ENCODE measurements at regions not wholly inside any gene's neighbourhood (a gene's known extent, or its start where the extent isn't known, plus 50 kb on each side); places are given as distances from the start of the nearest gene placed in this dataset.
"Not testable (repeated sequence)": the region's sequence is repeated elsewhere in the genome, so short reads cannot be mapped to it uniquely, and the experiment has no call there.

DNA sequence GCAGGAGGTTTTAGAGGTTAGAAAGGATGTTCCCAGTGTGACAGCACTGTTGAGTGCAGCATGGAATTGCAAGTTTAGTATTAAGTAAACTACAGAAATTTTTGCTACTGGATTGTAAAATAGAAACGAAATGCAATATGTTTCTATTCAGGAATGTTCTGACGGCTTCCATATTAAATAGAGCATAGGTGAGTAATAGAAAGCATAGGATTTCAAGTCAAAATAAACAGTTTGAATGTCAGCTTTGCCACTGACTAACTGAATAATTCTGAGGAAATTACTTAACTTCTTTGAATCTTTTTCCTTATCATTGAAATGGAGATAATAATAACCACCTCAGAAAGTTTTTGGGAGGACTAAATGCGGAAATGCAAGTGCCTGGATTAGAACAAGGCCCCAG, 331.9 kb upstream of the GK2 start:
- DNase-seq, result no peak

- no peak for DNase-seq
These were observed 315.5 kb upstream of the GK2 start for GRCh38 chr4:79723507-79723906.

DNA sequence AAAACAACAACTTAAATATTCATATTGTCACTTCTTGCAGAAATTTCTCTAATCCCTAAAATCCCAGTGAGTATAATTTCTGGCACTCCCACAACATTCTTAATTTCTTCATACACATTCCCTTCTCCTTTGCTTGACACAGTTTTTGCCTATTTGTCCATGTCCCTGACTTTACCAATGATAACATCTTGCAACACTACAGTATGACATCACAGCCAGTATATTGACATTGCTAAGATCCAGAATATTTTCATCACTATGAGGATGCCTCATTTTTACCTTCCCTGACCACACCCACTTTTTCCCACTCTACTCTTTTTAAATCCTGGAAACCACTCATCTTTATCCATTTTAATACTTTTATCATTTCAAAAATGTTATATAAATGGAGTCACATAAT, 292.3 kb upstream of the GK2 start:
- DNase-seq, result no peak

GRCh38 chr4:79697444-79697843, 289.4 kb upstream of the GK2 start:
- DNase-seq, result no peak

GRCh38 chr4:79696534-79696933, 288.5 kb upstream of the GK2 start:
- DNase-seq, result not testable (repeated sequence)

DNA sequence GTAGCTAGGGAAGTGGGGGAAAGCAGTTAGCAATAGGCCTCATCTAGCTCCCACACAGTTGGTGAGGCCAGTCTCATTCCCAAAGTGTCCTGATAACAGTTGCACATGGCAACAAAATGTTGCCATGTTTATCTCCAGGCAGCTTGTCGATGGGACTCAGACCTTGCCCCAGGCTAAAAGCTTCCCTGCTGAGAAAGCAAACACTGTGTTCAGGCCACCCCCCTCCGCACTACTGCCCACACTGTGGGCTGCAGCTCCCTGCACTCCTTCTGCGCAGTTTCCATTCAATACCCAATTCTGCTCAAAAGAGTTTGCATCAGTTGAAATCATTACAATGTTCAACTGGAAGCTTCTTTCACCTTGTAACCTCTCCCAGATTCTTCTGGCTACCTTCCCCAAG, 287.8 kb upstream of the GK2 start:
- no peak for DNase-seq

- DNase-seq, result no peak
These were observed 281.7 kb upstream of the GK2 start for GRCh38 chr4:79689740-79690139.

- DNase-seq, result no peak
These were observed 280.7 kb upstream of the GK2 start for GRCh38 chr4:79688691-79689090.

DNA sequence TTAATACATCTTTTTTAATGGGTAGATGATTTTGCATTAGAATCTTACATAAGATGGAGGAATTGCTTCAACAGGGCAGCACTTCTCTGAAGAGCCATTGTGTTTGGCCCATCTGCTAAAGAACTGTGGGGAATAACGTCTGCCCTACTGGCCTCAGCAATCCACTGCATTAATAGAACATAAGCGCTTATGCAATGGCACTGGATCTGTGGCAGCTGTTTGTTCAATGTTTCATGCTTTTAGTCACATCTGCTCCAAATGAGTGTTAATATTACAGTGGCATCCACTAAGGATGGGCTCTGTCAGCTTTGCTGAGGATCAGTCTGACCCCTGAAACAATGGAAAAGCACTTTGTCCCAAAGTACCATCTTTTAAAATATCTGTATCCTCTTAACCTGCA, 279.0 kb upstream of the GK2 start:
- DNase-seq, result no peak

GRCh38 chr4:79685542-79685941, 277.5 kb upstream of the GK2 start:
- no peak for DNase-seq

- no peak for DNase-seq
These were observed 276.5 kb upstream of the GK2 start for GRCh38 chr4:79684516-79684915.

DNA sequence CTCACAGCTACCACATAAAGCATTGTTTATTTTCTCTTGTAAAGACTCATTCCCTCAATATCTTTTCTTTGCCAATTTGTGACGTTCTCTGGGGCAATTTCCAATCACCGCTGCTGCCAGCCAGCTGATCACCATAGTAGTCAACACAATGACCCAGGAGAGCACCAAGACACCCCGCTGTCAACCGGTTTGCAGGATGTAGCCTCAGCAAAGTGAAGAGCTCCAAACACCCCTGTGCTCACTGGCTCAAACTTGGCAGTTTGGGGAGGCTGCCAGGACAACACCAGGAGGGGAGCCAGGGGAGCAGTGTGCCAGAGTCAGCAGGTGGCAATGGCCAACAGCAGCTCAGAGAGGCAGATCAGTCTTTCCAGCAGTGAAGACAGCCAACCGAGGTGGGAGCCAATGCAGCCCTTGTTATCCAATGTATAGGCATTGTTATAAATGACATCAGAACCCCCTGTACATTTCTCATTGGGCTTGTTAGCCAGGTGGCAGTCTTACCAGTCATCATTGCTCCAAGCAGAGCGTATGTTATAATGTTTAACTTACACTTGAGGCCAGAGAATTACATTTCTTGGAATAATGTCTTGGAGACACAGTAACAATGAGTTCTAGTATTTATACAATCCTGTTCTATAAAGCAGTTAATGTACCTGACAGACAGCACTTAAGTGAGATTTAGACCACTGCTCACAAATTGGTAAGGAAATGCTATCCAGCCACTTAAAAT, 274.9 kb upstream of the GK2 start:
- DNase-seq, result no peak

GRCh38 chr4:79682161-79682560, 274.1 kb upstream of the GK2 start:
- no peak for DNase-seq

DNA sequence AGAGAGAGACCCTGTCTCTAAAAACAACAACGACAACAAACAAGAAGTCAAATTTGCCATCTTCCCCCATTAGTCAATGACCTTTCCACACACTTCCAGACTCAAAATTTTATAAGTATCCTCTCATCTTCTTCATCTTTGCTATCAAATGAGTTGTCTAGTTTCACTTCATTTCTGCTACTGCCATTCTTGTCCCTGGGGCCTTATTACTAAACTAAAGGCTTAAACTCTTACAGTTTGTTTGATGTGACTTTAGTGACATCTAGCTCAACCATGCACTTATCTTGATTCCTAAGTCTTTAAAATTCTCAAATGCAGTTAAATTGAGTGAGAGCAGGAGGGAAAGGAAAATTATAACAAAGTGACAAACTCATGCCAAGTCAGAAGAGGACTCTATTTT, 271.8 kb upstream of the GK2 start:
- no peak for DNase-seq

DNA sequence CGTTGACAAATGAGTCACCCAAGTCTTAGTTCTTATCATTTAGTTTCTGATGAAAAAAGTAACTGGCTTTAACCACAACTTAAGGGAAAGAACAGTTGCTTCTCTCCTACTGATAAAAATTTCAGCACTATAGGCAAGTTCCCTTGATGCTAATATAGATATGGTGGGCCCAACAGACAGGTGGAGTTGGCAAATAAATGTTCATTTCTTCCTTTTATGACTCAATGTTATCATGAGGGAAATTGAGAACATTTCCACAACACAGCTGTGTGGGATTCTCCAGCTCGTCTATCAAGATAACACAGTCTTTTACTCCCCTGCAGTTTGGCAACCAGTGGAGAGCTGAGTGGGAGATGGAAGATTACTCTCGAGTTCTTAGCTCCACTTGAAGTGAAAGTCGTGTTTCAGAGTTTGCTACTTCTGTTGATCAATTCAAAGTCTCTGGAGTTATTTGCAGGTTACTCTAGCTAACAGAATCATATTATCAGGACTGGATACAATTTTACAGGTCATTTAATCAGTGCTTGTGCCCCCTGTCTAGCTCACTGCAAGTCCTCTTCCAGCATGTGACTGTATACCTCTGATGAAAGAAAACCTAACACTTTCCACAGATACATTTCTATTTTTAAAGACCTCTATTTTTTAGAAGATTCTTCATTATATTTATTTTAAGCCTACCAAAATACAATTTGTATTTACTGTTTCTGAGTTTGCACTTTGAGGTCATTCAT, 270.6 kb upstream of the GK2 start:
- DNase-seq, result peak; percentile 36

- no peak for DNase-seq
These were observed 268.7 kb upstream of the GK2 start for GRCh38 chr4:79676705-79677104.

DNA sequence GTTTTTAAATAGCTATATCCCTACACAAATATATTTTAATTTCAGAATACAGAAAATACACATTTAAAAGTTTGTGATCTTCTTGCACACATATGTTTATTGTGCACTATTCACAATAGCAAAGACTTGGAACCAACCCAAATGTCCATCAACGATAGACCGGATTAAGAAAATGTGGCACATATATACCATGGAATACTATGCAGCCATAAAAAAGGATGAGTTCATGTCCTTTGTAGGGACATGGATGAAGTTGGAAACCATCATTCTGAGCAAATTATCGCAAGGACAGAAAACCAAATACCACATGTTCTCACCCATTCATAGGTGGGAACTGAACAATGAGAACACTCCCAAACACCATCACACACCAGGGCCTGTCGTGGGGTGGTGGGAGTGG, 266.9 kb upstream of the GK2 start:
- DNase-seq, result not testable (repeated sequence)

DNA sequence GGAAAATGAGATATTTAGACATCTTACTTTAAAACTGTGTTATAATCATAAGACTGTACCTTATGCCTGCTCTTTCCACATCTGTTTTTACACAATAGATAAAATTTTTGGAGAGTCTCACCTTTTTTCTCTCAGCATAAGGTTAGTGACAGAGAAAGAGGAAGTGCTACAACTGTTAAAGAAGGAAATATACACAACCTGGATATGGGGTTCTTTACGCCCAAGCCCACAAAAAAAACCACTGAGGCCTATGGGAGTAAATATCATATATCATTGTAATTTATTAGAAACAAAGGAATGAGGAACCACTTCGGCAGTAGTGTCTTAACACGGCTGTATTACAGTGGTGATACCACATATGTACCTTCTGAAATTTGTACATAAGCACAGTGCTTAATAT, 265.9 kb upstream of the GK2 start:
- no peak for DNase-seq

GRCh38 chr4:79673377-79673776, 265.3 kb upstream of the GK2 start:
- no peak for DNase-seq

- no peak for DNase-seq
These were observed 258.8 kb upstream of the GK2 start for GRCh38 chr4:79666875-79667274.

GRCh38 chr4:79666112-79666511, 258.1 kb upstream of the GK2 start:
- DNase-seq, result no peak

- no peak for DNase-seq
These were observed 255.8 kb upstream of the GK2 start for GRCh38 chr4:79663865-79664264.

DNA sequence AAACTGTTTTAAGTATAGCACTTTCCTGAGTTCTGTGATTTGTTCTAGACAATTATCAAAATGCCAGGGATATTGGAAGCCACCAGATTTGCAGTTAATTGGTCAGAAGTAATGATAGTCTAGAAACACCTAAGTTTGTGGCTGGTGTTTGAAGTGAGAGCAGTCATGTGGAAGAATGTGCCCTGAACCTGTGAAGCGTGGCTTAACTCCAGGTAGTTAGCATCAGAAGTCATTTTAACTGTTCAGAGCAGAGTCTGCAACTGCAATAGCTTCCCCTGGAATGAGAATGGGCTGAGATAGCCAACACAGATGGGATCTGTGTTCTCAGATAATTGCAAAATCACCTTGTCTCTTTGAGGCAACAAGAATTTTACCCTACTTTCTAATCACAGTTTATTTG, 255.1 kb upstream of the GK2 start:
- DNase-seq, result no peak

- no peak for DNase-seq
These were observed 254.6 kb upstream of the GK2 start for GRCh38 chr4:79662651-79663050.

GRCh38 chr4:79661196-79661595, 253.2 kb upstream of the GK2 start:
- no peak for DNase-seq

Data from activated CD4-positive, alpha-beta T cell treated with anti-CD3 and anti-CD28 coated beads, Interleukin-10, Interleukin-2, amounts not matched to agents 100 ng/mL and 50 ng/mL, durations not matched to agents 16 hours and 8 hours (primary cell).